Heart left ventricle (tissue), 13 donors: ENCODE measurements at regions not wholly inside any gene's neighbourhood (a gene's known extent, or its start where the extent isn't known, plus 50 kb on each side); places are given as distances from the start of the nearest gene placed in this dataset.

Source experiments
- POLR2A ChIP-seq, 2 donors: fragments of 450-650 bp; IDR thresholded peaks; one replicate each; pipeline ENCODE4 v1.6.1; 2017; ENCODE audit warnings: antibody characterized with exemption in 2 of 2, mild to moderate bottlenecking in 2 of 2, moderate library complexity in 2 of 2
- TF ChIP-seq, protein P1 (sequence below), 12 donors: fragments of 200-600 bp; sonication (generic) in 4 of 12; IDR thresholded peaks; one replicate each; pipeline versions ENCODE4 v1.5.0 to v1.8.0; 2018 to 2022; ENCODE audit warnings: antibody characterized with exemption in 12 of 12, mild to moderate bottlenecking in 5 of 12
- donor health status: ischemic (EF 13 %, LVEDD 7.1; RV severe dilation, severe dysfunction).
- donor health status: DM: no; HTN: yes; CAD: no.
- donor health status: DM: no; HTN: no; CAD: no.
- donor health status: ischemic (EF 25% LVEDD 6.9; RV normal size, moderate dysfunction).
- donor health status: ischemic (EF 25% LVEDD 5.7; RV mildly dilated, moderate dysfunction).
- donor health status: ischemic (EF 35%, LVEDD 5.7; RV mildly dilated, moderate dysfunction).
- donor health status: nonischemic (EF 11% LVEDD 7.7; RV severe dilation, severe dysfunction).
- donor health status: DM: yes; HTN: yes; CAD: no.
- donor health status: PGD.
- donor health status: ischemic (EF 29% LVEDD 5.4; RV normal size, mild dysfunction).
- donor health status: nonischemic (EF 23%, LVEDD 6.1; RV moderate dilation, normal function).

GRCh38 chr5:2128686-2129355, 246.1 kb upstream of the IRX4 start:
- TF ChIP-seq POLR2A (IDR thresholded peaks at IDR 0.05), result no peak
- TF ChIP-seq, protein P1, sequence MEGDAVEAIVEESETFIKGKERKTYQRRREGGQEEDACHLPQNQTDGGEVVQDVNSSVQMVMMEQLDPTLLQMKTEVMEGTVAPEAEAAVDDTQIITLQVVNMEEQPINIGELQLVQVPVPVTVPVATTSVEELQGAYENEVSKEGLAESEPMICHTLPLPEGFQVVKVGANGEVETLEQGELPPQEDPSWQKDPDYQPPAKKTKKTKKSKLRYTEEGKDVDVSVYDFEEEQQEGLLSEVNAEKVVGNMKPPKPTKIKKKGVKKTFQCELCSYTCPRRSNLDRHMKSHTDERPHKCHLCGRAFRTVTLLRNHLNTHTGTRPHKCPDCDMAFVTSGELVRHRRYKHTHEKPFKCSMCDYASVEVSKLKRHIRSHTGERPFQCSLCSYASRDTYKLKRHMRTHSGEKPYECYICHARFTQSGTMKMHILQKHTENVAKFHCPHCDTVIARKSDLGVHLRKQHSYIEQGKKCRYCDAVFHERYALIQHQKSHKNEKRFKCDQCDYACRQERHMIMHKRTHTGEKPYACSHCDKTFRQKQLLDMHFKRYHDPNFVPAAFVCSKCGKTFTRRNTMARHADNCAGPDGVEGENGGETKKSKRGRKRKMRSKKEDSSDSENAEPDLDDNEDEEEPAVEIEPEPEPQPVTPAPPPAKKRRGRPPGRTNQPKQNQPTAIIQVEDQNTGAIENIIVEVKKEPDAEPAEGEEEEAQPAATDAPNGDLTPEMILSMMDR (IDR thresholded peaks at IDR 0.05), result no peak
